Thyroid gland (tissue), 4 donors: ENCODE measurements at regions not wholly inside any gene's neighbourhood (a gene's known extent, or its start where the extent isn't known, plus 50 kb on each side); places are given as distances from the start of the nearest gene placed in this dataset.

Experiments
- POLR2A ChIP-seq, 2 donors: fragments of 450-650 bp; IDR thresholded peaks; one replicate each; pipeline ENCODE4 v1.6.1; 2017; ENCODE audit warnings: antibody characterized with exemption in 2 of 2, mild to moderate bottlenecking in 2 of 2, moderate library complexity in 1 of 2
- TF ChIP-seq, protein P1 (sequence below), 6 experiments: fragments of 200-600 bp in 3 of 6; fragments of 450-650 bp in 3 of 6; sonication (generic) in 3 of 6; IDR thresholded peaks; one replicate each; pipeline ENCODE4 v1.5.1; 2016 to 2019; ENCODE audit warnings: antibody characterized with exemption in 6 of 6, mild to moderate bottlenecking in 2 of 6, inconsistent platforms in 1 of 6, moderate library complexity in 1 of 6

DNA sequence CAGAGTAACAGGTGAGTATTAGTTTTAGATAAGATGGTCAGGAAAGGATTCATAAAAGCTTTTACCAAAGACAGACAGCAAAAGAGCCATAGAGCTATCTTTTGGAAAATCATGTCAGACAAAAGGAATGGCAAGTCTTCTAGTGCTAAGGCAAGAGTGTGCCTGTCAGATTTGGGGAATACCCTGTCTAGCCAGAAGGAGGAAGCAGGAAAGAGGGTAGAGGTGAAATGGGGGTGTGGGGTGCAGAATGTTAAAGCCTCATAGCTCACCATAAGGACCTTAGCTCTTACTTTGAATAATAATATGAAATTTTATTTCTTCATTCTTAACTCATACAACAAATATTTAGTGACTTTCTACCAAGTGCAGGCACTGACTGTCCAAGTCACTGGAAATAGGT lies 512.1 kb upstream of the ROBO2 start:
- TF ChIP-seq, protein P1, sequence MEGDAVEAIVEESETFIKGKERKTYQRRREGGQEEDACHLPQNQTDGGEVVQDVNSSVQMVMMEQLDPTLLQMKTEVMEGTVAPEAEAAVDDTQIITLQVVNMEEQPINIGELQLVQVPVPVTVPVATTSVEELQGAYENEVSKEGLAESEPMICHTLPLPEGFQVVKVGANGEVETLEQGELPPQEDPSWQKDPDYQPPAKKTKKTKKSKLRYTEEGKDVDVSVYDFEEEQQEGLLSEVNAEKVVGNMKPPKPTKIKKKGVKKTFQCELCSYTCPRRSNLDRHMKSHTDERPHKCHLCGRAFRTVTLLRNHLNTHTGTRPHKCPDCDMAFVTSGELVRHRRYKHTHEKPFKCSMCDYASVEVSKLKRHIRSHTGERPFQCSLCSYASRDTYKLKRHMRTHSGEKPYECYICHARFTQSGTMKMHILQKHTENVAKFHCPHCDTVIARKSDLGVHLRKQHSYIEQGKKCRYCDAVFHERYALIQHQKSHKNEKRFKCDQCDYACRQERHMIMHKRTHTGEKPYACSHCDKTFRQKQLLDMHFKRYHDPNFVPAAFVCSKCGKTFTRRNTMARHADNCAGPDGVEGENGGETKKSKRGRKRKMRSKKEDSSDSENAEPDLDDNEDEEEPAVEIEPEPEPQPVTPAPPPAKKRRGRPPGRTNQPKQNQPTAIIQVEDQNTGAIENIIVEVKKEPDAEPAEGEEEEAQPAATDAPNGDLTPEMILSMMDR (IDR thresholded peaks at IDR 0.05), result no peak
- no peak for TF ChIP-seq POLR2A (IDR thresholded peaks at IDR 0.05)
